Mucosa of rectum (tissue), 2 donors: ENCODE measurements at regions not wholly inside any gene's neighbourhood (a gene's known extent, or its start where the extent isn't known, plus 50 kb on each side); places are given as distances from the start of the nearest gene placed in this dataset.
"Not testable (repeated sequence)": the region's sequence is repeated elsewhere in the genome, so short reads cannot be mapped to it uniquely, and the experiment has no call there.

Source experiments
- H3K27ac ChIP-seq, 2 donors: one replicate each; pipeline ENCODE4 v1.7.0; 2013; ENCODE audit warnings: inconsistent platforms in 2 of 2, low read depth in 2 of 2, low read length in 2 of 2
- H3K27me3 ChIP-seq, 2 donors: one replicate each; pipeline ENCODE4 v1.7.0; 2013; ENCODE audit warnings: low read length in 2 of 2; ENCODE audit not compliant: control insufficient read depth in 2 of 2, insufficient read depth in 2 of 2
- H3K36me3 ChIP-seq, 2 donors: one replicate each; pipeline ENCODE4 v1.7.0; 2013; ENCODE audit warnings: low read length in 2 of 2; ENCODE audit not compliant: control insufficient read depth in 2 of 2, insufficient read depth in 2 of 2
- H3K4me1 ChIP-seq, 2 donors: one replicate each; pipeline ENCODE4 v1.7.0; 2013; ENCODE audit warnings: low read length in 2 of 2, mild to moderate bottlenecking in 1 of 2; ENCODE audit not compliant: control insufficient read depth in 2 of 2, insufficient read depth in 2 of 2
- H3K4me3 ChIP-seq, 2 donors: one replicate each; pipeline ENCODE4 v1.7.0; 2013; ENCODE audit warnings: low read length in 2 of 2
- H3K9ac ChIP-seq, 2 donors: one replicate each; pipeline ENCODE4 v1.7.0; 2013; ENCODE audit warnings: low read length in 2 of 2, low read depth in 1 of 2, mild to moderate bottlenecking in 1 of 2
- H3K9me3 ChIP-seq, 2 donors: one replicate each; pipeline ENCODE4 v1.7.0; 2013; ENCODE audit warnings: low read length in 2 of 2; ENCODE audit not compliant: control insufficient read depth in 2 of 2
- donor health status: healthy.
- donor health status: Normal muscosa, but diverticular disease.

DNA sequence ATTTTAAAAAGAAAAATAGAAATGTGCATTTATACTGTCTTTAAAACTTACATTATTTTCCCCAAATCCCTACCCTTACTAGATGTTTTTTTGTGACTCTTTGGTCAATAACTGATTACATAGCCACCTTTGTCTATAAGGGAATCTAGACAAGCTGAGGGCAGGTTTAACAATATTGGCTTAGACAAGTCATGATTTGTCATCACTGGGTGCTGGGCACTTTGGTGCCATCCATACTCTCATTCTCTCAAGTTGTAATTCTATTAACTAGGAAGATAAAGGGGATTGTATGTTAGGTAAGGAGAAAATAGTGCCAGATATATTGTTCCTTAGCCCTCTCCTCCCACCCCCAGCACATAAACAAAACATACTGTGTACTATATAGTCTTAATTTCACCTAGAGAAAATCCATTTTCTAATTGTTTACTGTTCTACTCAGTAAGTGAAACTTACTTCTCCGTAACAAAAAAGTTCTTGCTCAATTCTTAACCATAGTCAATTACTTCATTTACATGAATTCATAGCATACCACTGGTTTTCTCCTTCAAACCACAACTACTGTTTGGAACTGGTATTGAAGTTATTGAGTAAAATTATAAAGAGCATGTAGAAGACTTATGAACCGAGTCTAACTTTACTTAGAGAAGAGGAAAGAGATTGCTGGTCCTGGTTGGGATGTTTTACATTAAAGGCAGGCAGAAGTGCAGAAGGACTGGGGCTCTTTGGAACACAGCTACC is 877.1 kb downstream of the PDCD6IP start:
- Histone ChIP-seq H3K36me3 (no peaks in the 10 kb centered on the region), H3K9me3 (no peaks in the 10 kb centered on the region), H3K27ac (no peak overlapping the region), H3K9ac (no peak overlapping the region), H3K27me3 (no peaks in the 10 kb centered on the region), H3K4me1 (no peaks in the 10 kb centered on the region), H3K4me3 (no peak overlapping the region)

DNA sequence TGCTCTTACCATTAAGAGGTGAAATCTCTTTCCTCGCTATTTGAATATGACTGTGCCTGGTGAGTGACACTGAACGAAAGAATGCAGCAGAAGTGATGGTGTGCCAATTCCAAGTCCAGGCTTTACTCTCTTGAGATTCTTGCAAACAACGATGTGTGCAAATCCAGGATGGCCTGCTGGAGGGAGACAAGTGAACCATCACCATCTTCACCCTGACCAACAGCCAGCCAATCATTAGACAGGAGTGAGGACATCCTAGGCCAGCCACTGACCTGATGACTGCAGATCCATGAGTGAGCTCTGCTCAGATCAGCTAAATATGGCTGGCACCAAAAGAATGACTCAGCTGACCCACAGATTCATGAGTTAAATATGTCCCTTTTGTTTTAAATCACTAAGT is 878.0 kb downstream of the PDCD6IP start:
- Histone ChIP-seq H3K4me1 (no peaks in the 10 kb centered on the region), H3K9me3 (no peaks in the 10 kb centered on the region), H3K27me3 (no peaks in the 10 kb centered on the region), H3K9ac (no peak overlapping the region), H3K4me3 (no peak overlapping the region), H3K36me3 (no peaks in the 10 kb centered on the region), H3K27ac (no peak overlapping the region)

DNA sequence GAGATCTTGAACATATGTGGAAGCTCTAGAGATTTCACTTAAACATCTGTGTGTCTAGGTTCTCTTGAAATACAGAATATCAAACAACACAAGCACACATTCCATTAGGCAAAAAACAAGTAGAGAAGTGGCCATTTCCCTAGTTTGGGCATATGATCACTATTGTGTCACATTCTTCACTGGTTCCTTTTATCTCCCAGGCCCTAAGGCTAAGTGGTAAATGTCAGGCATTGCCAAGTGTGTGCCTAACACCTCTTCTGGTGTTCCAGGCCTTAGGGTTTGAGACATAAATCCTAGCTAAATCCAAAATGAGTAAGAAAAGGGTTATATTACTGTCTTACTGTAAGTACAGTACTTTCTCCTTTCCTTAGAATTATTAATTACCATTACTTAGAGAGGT is 880.1 kb downstream of the PDCD6IP start:
- H3K4me1 ChIP-seq, result no peaks in the 10 kb centered on the region
- H3K4me3 ChIP-seq, result no peak overlapping the region
- no peaks in the 10 kb centered on the region for H3K36me3 ChIP-seq
- no peaks in the 10 kb centered on the region for H3K9me3 ChIP-seq
- H3K27me3 ChIP-seq, result no peaks in the 10 kb centered on the region
- H3K9ac ChIP-seq, result no peak overlapping the region
- no peak overlapping the region for H3K27ac ChIP-seq

DNA sequence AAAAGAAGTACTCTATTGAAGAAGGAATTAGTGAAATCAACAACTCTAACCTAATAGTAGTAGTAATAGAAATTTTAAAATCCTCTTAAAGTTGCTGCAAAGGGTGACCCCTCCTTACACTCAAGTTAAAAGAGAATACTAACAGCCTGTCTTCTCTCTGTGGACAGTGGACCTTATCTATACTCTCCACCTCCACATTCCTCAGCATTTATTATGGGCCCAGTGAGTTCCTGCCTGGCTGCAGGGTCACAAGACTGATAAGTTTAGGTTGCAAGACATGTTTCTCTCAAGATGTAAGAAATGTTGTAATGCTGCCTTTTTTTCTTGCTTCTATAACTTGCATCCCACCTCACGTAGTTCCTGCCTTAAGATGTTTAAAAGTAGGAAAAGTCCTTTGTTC is 880.6 kb downstream of the PDCD6IP start:
- H3K27ac ChIP-seq, H3K9ac ChIP-seq: not testable (repeated sequence)

DNA sequence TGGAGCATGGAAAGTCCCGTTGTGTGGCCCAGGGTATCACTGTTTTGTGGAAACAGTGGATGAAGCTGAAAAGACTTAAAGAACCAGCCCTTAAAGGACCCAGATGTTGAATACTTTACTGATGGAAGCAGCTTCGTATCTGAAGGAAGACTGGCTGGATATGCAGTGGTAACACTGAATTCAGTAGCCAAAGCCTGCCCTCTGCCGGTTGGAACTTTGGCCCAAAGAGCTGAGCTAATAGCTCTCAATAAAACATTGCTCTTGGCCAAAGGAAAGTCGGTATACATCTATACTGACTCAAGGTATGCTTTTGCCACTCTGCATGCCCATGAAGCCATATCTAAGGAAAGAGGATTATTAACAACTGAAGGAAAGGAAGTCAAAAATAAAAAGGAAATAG is 885.4 kb downstream of the PDCD6IP start:
- H3K4me1 ChIP-seq, result no peaks in the 10 kb centered on the region
- no peaks in the 10 kb centered on the region for H3K9me3 ChIP-seq
- H3K36me3 ChIP-seq, result no peaks in the 10 kb centered on the region
- H3K27me3 ChIP-seq, result no peaks in the 10 kb centered on the region
- H3K4me3 ChIP-seq, result no peak overlapping the region
- no peak overlapping the region for H3K27ac ChIP-seq
- H3K9ac ChIP-seq, result no peak overlapping the region

More for the DNA sequence above, 880.6 kb downstream of the PDCD6IP start:
- not testable (repeated sequence) for H3K4me1 ChIP-seq, H3K9me3 ChIP-seq, H3K4me3 ChIP-seq, H3K36me3 ChIP-seq, H3K27me3 ChIP-seq

GRCh38 chr3:34686541-34686940 is 888.1 kb downstream of the PDCD6IP start:
- Histone ChIP-seq H3K36me3 (no peaks in the 10 kb centered on the region), H3K9me3 (no peaks in the 10 kb centered on the region), H3K9ac (no peak overlapping the region), H3K4me3 (no peak overlapping the region), H3K27ac (no peak overlapping the region), H3K27me3 (no peaks in the 10 kb centered on the region), H3K4me1 (no peaks in the 10 kb centered on the region)

- Histone ChIP-seq H3K27me3 (no peaks in the 10 kb centered on the region), H3K4me3 (no peak overlapping the region), H3K36me3 (no peaks in the 10 kb centered on the region)
These were observed 889.2 kb downstream of the PDCD6IP start for GRCh38 chr3:34687671-34688070.

DNA sequence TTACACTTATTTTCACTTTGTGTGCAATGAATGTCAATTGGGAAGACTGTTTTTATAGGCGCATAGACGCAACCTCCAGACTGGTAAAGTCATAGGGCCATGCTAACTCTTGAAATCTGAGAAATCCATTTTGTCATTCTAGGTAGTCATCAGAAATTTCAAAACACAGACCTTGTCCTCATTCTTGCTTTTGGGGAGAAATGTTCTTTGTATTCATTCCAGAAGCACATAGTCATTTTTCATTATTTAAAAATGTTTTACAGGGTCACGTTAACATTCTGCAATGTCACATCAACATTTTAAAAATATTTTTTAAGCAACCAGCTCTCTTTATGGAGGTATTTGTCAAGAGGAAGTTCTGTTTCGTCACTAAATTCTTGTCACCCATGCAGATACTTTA is 898.4 kb downstream of the PDCD6IP start:
- no peaks in the 10 kb centered on the region for H3K27me3 ChIP-seq
- no peak overlapping the region for H3K27ac ChIP-seq
- no peak overlapping the region for H3K9ac ChIP-seq
- no peak overlapping the region for H3K4me3 ChIP-seq
- no peaks in the 10 kb centered on the region for H3K36me3 ChIP-seq
- no peaks in the 10 kb centered on the region for H3K4me1 ChIP-seq
- H3K9me3 ChIP-seq, result no peaks in the 10 kb centered on the region

More at GRCh38 chr3:34687671-34688070, 889.2 kb downstream of the PDCD6IP start:
- H3K27ac ChIP-seq, result no peak overlapping the region
- no peak overlapping the region for H3K9ac ChIP-seq
- no peaks in the 10 kb centered on the region for H3K4me1 ChIP-seq
- no peaks in the 10 kb centered on the region for H3K9me3 ChIP-seq

DNA sequence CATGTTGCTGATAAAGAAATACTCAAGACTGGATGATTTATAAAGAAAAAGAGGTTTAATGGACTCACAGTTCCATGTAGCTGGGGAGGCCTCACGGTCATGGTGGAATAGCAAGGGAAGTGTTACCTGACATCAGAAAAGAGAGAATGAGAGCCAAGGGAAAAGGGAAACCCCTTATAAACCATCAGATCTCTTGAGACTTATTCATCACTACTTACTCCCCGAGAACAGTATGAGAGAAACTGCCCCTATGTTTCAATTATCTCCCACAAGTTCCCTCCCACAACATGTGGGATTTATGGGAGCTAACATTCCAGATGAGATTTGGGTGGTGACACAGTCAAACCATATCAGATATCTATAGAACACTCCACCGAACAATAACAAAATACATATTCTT is 904.6 kb downstream of the PDCD6IP start:
- no peak overlapping the region for H3K9ac ChIP-seq
- H3K36me3 ChIP-seq, result no peaks in the 10 kb centered on the region
- H3K4me1 ChIP-seq, result no peaks in the 10 kb centered on the region
- H3K4me3 ChIP-seq, result no peak overlapping the region
- no peaks in the 10 kb centered on the region for H3K9me3 ChIP-seq
- H3K27ac ChIP-seq, result no peak overlapping the region
- H3K27me3 ChIP-seq, result no peaks in the 10 kb centered on the region

- no peak overlapping the region for H3K27ac ChIP-seq
- no peak overlapping the region for H3K9ac ChIP-seq
- H3K4me1 ChIP-seq, result no peaks in the 10 kb centered on the region
- H3K9me3 ChIP-seq, result no peaks in the 10 kb centered on the region
- no peaks in the 10 kb centered on the region for H3K36me3 ChIP-seq
- no peaks in the 10 kb centered on the region for H3K27me3 ChIP-seq
- H3K4me3 ChIP-seq, result no peak overlapping the region
These were observed 914.3 kb upstream of the ARPP21 start for GRCh38 chr3:34724916-34725499.
